Astrocyte (in vitro differentiated cells and primary cell): ENCODE measurements at regions not wholly inside any gene's neighbourhood (a gene's known extent, or its start where the extent isn't known, plus 50 kb on each side); places are given as distances from the start of the nearest gene placed in this dataset.
A peak's percentile ranks its signal among the peaks of the same experiment; 100 is the strongest.

Source experiments
- DNase-seq: peaks from one replicate; pipeline ENCODE4 v3.0.0-alpha.2; 2010; ENCODE audit warnings: low read depth
- FAIRE-seq: peaks from 2 replicates; lab custom pipeline; 2011; peaks lifted over from hg19 to GRCh38; lab: Jason Lieb, UNC
- H2AFZ ChIP-seq: 2 replicates; pipeline ENCODE4 v1.6.0; 2012; ENCODE audit warnings: low read depth, low read length, inconsistent platforms
- H3K27ac ChIP-seq: 2 replicates; pipeline ENCODE4 v1.5.1; 2011; ENCODE audit warnings: low read depth, low read length, inconsistent platforms
- H3K27me3 ChIP-seq: 2 replicates; pipeline ENCODE4 v1.6.0; 2011; ENCODE audit warnings: low read length, inconsistent platforms; ENCODE audit not compliant: insufficient read depth
- H3K36me3 ChIP-seq: 2 replicates; pipeline ENCODE4 v1.5.1; 2011; ENCODE audit warnings: low read length, inconsistent platforms; ENCODE audit not compliant: insufficient read depth
- H3K4me1 ChIP-seq: 2 replicates; pipeline ENCODE4 v1.5.1; 2011; ENCODE audit warnings: low read length, inconsistent platforms; ENCODE audit not compliant: insufficient read depth
- H3K4me2 ChIP-seq: 2 replicates; pipeline ENCODE4 v1.6.0; 2012; ENCODE audit warnings: low read length, inconsistent platforms
- H3K4me3 ChIP-seq: 2 replicates; pipeline ENCODE4 v1.5.1; 2011; ENCODE audit warnings: low read depth, mild to moderate bottlenecking, low read length, inconsistent platforms; ENCODE audit not compliant: insufficient read depth
- H3K79me2 ChIP-seq: 2 replicates; pipeline ENCODE4 v1.6.0; 2012; ENCODE audit warnings: mild to moderate bottlenecking, low read length, inconsistent platforms; ENCODE audit not compliant: insufficient read depth
- H3K9ac ChIP-seq: 2 replicates; pipeline ENCODE4 v1.6.0; 2012; ENCODE audit warnings: mild to moderate bottlenecking, low read length, inconsistent platforms
- H3K9me3 ChIP-seq: 2 replicates; pipeline ENCODE4 v1.5.1; 2012; ENCODE audit warnings: low read depth, mild to moderate bottlenecking, low read length, inconsistent platforms; ENCODE audit not compliant: insufficient read depth
- H4K20me1 ChIP-seq: 2 replicates; pipeline ENCODE4 v1.6.0; 2012; ENCODE audit warnings: low read length, inconsistent platforms; ENCODE audit not compliant: insufficient read depth
- H3K27ac Mint-ChIP-seq: one replicate; pipeline ENCODE4 v1.8.0; 2021; ENCODE audit warnings: mild to moderate bottlenecking, mixed read lengths; ENCODE audit not compliant: unreplicated experiment
- H3K27me3 Mint-ChIP-seq: one replicate; pipeline ENCODE4 v1.8.0; 2021; ENCODE audit warnings: low read depth, mixed read lengths; ENCODE audit not compliant: unreplicated experiment
- H3K36me3 Mint-ChIP-seq: one replicate; pipeline ENCODE4 v1.8.0; 2021; ENCODE audit warnings: low read depth, mixed read lengths; ENCODE audit not compliant: unreplicated experiment
- H3K4me1 Mint-ChIP-seq: one replicate; pipeline ENCODE4 v1.8.0; 2021; ENCODE audit warnings: low read depth, mixed read lengths; ENCODE audit not compliant: unreplicated experiment
- H3K4me3 Mint-ChIP-seq: one replicate; pipeline ENCODE4 v1.8.0; 2021; ENCODE audit warnings: mild to moderate bottlenecking, moderate library complexity, mixed read lengths; ENCODE audit not compliant: unreplicated experiment
- H3K9me3 Mint-ChIP-seq: one replicate; pipeline ENCODE4 v1.8.0; 2021; ENCODE audit warnings: mild to moderate bottlenecking, mixed read lengths; ENCODE audit not compliant: unreplicated experiment
- CTCF ChIP-seq: IDR thresholded peaks from 2 replicates; pipeline ENCODE4 v1.5.1; 2011; ENCODE audit warnings: low read depth, mild to moderate bottlenecking, inconsistent platforms, low read length, moderate library complexity; ENCODE audit not compliant: insufficient read depth
- EZH2 ChIP-seq: IDR thresholded peaks from 2 replicates; pipeline ENCODE4 v1.6.1; 2012; ENCODE audit warnings: mild to moderate bottlenecking, low read length, inconsistent platforms; ENCODE audit not compliant: insufficient read depth

- no peak for FAIRE-seq
- H3K27ac Mint-ChIP-seq = no peak overlapping the region
Measured at GRCh38 chr6:122042380-122042779, 357.1 kb upstream of the HSF2 start.

GRCh38 chr6:122042960-122043735, 356.3 kb upstream of the HSF2 start:
- Histone ChIP-seq H4K20me1 (no peaks in the 10 kb centered on the region), H2AFZ (no peak overlapping the region), H3K27ac (no peak overlapping the region), H3K4me2 (no peak overlapping the region), H3K4me3 (no peak overlapping the region), H3K9ac (no peak overlapping the region), H3K4me1 (no peaks in the 10 kb centered on the region), H3K79me2 (no peaks in the 10 kb centered on the region), H3K27me3 (no peaks in the 10 kb centered on the region), H3K9me3 (no peaks in the 10 kb centered on the region), H3K36me3 (no peaks in the 10 kb centered on the region)
- H3K27ac Mint-ChIP-seq = no peak overlapping the region
- peaks cover 4% of the 10 kb centered on the region for H3K4me1 Mint-ChIP-seq
- FAIRE-seq (peak; percentile 5), DNase-seq (peak; percentile 32)
- no peak overlapping the region for H3K4me3 Mint-ChIP-seq
- no peak for TF ChIP-seq CTCF
- no peak for TF ChIP-seq EZH2
- no peaks in the 10 kb centered on the region for H3K27me3 Mint-ChIP-seq
- H3K36me3 Mint-ChIP-seq = no peaks in the 10 kb centered on the region
- no peaks in the 10 kb centered on the region for H3K9me3 Mint-ChIP-seq

More at GRCh38 chr6:122042380-122042779, 357.1 kb upstream of the HSF2 start:
- no peaks in the 10 kb centered on the region for H3K9me3 ChIP-seq
- H3K4me2 ChIP-seq = no peak overlapping the region
- no peak overlapping the region for H3K27ac ChIP-seq
- H3K27me3 ChIP-seq = no peaks in the 10 kb centered on the region
- H3K4me1 Mint-ChIP-seq = peaks cover 4% of the 10 kb centered on the region
- no peak overlapping the region for H2AFZ ChIP-seq
- H3K79me2 ChIP-seq = no peaks in the 10 kb centered on the region
- no peaks in the 10 kb centered on the region for H3K27me3 Mint-ChIP-seq
- DNase-seq = no peak
- no peak overlapping the region for H3K4me3 Mint-ChIP-seq
- no peak overlapping the region for H3K9ac ChIP-seq
- TF ChIP-seq CTCF (no peak), EZH2 (no peak)
- no peaks in the 10 kb centered on the region for H3K36me3 ChIP-seq
- no peak overlapping the region for H3K4me3 ChIP-seq
- no peaks in the 10 kb centered on the region for H3K4me1 ChIP-seq
- H3K36me3 Mint-ChIP-seq = no peaks in the 10 kb centered on the region
- no peaks in the 10 kb centered on the region for H4K20me1 ChIP-seq
- no peaks in the 10 kb centered on the region for H3K9me3 Mint-ChIP-seq

- Histone ChIP-seq H3K4me1 (no peaks in the 10 kb centered on the region), H3K36me3 (no peaks in the 10 kb centered on the region), H3K4me3 (no peak overlapping the region), H3K9me3 (no peaks in the 10 kb centered on the region), H3K27me3 (no peaks in the 10 kb centered on the region), H3K79me2 (no peaks in the 10 kb centered on the region), H3K9ac (no peak overlapping the region), H4K20me1 (no peaks in the 10 kb centered on the region), H3K27ac (no peak overlapping the region), H3K4me2 (peak overlapping the region; percentile 51), H2AFZ (no peak overlapping the region)
- no peak overlapping the region for H3K4me3 Mint-ChIP-seq
- H3K27me3 Mint-ChIP-seq = no peaks in the 10 kb centered on the region
- FAIRE-seq = no peak
- no peak overlapping the region for H3K27ac Mint-ChIP-seq
- H3K9me3 Mint-ChIP-seq = no peaks in the 10 kb centered on the region
- no peaks in the 10 kb centered on the region for H3K4me1 Mint-ChIP-seq
- H3K36me3 Mint-ChIP-seq = no peaks in the 10 kb centered on the region
- DNase-seq = no peak
- TF ChIP-seq CTCF = no peak
- no peak for TF ChIP-seq EZH2
Measured at GRCh38 chr6:122048570-122048969, 350.9 kb upstream of the HSF2 start.
